Sigmoid colon (tissue), 4 donors: ENCODE measurements at regions not wholly inside any gene's neighbourhood (a gene's known extent, or its start where the extent isn't known, plus 50 kb on each side); places are given as distances from the start of the nearest gene placed in this dataset.

Source experiments
- CTCF ChIP-seq, 4 experiments: fragments of 450-650 bp in 3 of 4; fragments of 200-600 bp in 1 of 4; IDR thresholded peaks; one replicate each; pipeline ENCODE4 v1.5.1; 2016 to 2019; ENCODE audit warnings: antibody characterized with exemption in 4 of 4, mild to moderate bottlenecking in 3 of 4, moderate library complexity in 2 of 4
- EP300 ChIP-seq, 4 donors: sonication (generic); formaldehyde crosslinking; IDR thresholded peaks; one replicate each; pipeline ENCODE4 v1.6.1; 2017; ENCODE audit warnings: antibody characterized with exemption in 4 of 4
- POLR2A ChIP-seq, 2 donors: fragments of 450-650 bp; IDR thresholded peaks; one replicate each; pipeline ENCODE4 v1.6.1; 2016; ENCODE audit warnings: antibody characterized with exemption in 2 of 2, mild to moderate bottlenecking in 2 of 2, moderate library complexity in 2 of 2
- POLR2AphosphoS5 ChIP-seq, 4 donors: sonication (generic); formaldehyde crosslinking; IDR thresholded peaks; one replicate each; pipeline ENCODE4 v1.6.1; 2017; ENCODE audit warnings: antibody characterized with exemption in 4 of 4

- TF ChIP-seq POLR2A (IDR thresholded peaks at IDR 0.05), result no peak
- TF ChIP-seq CTCF (IDR thresholded peaks at IDR 0.05), result no peak
- TF ChIP-seq POLR2AphosphoS5 (IDR thresholded peaks at IDR 0.05), result no peak
- TF ChIP-seq EP300 (IDR thresholded peaks at IDR 0.05), result no peak
Observed at GRCh38 chr3:17831366-17831765, 88.9 kb upstream of the TBC1D5 start.
